ENCODE measurements at regions not wholly inside any gene's neighbourhood (a gene's known extent, or its start where the extent isn't known, plus 50 kb on each side); places are given as distances from the start of the nearest gene placed in this dataset.

DNA sequence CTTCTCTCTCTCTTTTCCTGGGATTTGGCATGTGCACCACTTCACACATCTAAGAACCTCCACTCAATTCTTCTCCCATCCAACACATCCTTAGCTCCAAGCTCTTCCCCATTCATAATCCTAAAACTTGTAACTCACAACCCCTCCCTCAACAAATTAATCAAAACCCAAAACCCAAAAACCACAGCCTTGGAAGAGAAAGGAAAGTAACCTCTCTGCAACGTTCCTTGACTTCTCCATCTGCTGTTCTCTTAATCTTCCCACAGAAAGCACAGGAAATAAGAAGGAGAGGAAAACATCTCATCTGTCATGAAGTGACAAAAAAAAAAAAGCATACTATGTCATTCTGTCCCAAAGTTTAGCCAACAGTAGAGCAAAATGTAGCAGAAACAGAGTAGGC lies 66.2 kb downstream of the DRD1 start:
- Histone ChIP-seq H3K27ac (peak overlapping the region; percentile 79 to 87), H3K9me3 (peaks cover 3% of the 10 kb centered on the region; the same call in 1 of the 3 replicates), H3K4me3 (no peak overlapping the region), H3K4me2 (peak overlapping the region; percentile 72), H3K4me1 (peaks cover 30% of the 10 kb centered on the region)
- 18% methylated on average over 1 of the region's 1 CpG for WGBS (ENCODE audit: missing lambda C conversion rate)
- FAIRE-seq = no peak
- no peak for ATAC-seq
- TF ChIP-seq RNF2 (IDR thresholded peaks at IDR 0.05; ENCODE audit: borderline replicate concordance, low read depth) = no peak
- no peak for TF ChIP-seq EHMT2 (IDR thresholded peaks at IDR 0.05; ENCODE audit: low read depth)
- TF ChIP-seq HOXB13 (CRISPR knock-in tag; IDR thresholded peaks at IDR 0.05; ENCODE audit: low read depth) = no peak
- no peak for TF ChIP-seq POLR2AphosphoS2 (conservative IDR thresholded peaks at IDR 0.05; ENCODE audit: low read length)
- TF ChIP-seq ZNF302 (CRISPR knock-in tag; IDR thresholded peaks at IDR 0.05) = no peak
- no peak for TF ChIP-seq ESRRA (IDR thresholded peaks at IDR 0.05; ENCODE audit: borderline replicate concordance, low read length)
- TF ChIP-seq KDM5A (IDR thresholded peaks at IDR 0.05) = no peak
- no peak for TF ChIP-seq CHD4 (IDR thresholded peaks at IDR 0.05; ENCODE audit: borderline replicate concordance)
- TF ChIP-seq, protein P1, sequence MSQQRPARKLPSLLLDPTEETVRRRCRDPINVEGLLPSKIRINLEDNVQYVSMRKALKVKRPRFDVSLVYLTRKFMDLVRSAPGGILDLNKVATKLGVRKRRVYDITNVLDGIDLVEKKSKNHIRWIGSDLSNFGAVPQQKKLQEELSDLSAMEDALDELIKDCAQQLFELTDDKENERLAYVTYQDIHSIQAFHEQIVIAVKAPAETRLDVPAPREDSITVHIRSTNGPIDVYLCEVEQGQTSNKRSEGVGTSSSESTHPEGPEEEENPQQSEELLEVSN (IDR thresholded peaks at IDR 0.05; ENCODE audit: borderline replicate concordance, low read depth) = no peak
- no peak for TF ChIP-seq HOXB5 (CRISPR knock-in tag; IDR thresholded peaks at IDR 0.05)
- TF ChIP-seq EHF (CRISPR knock-in tag; IDR thresholded peaks at IDR 0.05) = no peak
- no peak for TF ChIP-seq CBX2 (IDR thresholded peaks at IDR 0.05; ENCODE audit: borderline replicate concordance, low read depth)
- TF ChIP-seq, protein P2, sequence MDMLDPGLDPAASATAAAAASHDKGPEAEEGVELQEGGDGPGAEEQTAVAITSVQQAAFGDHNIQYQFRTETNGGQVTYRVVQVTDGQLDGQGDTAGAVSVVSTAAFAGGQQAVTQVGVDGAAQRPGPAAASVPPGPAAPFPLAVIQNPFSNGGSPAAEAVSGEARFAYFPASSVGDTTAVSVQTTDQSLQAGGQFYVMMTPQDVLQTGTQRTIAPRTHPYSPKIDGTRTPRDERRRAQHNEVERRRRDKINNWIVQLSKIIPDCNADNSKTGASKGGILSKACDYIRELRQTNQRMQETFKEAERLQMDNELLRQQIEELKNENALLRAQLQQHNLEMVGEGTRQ (IDR thresholded peaks at IDR 0.05) = no peak
- TF ChIP-seq TFCP2L1 (CRISPR knock-in tag; IDR thresholded peaks at IDR 0.05) = no peak
- DNase-seq (ENCODE audit: low read depth in 1 of 2, low spot score in 1 of 2) = no peak
- POLR2A ChIA-PET = interaction anchor here (1.0 to 2.6 kb wide), 6 partner anchors 19 to 175 kb away, joined by 4 to 40 read pairs (median 9); partner anchors contain the start of gene DRD1
- CTCF ChIA-PET = interaction anchor here (0.6 to 3.1 kb wide), 12 partner anchors 27 to 429 kb away, joined by 3 to 14 read pairs (median 4); partner anchors contain the start of gene DRD1

DNA sequence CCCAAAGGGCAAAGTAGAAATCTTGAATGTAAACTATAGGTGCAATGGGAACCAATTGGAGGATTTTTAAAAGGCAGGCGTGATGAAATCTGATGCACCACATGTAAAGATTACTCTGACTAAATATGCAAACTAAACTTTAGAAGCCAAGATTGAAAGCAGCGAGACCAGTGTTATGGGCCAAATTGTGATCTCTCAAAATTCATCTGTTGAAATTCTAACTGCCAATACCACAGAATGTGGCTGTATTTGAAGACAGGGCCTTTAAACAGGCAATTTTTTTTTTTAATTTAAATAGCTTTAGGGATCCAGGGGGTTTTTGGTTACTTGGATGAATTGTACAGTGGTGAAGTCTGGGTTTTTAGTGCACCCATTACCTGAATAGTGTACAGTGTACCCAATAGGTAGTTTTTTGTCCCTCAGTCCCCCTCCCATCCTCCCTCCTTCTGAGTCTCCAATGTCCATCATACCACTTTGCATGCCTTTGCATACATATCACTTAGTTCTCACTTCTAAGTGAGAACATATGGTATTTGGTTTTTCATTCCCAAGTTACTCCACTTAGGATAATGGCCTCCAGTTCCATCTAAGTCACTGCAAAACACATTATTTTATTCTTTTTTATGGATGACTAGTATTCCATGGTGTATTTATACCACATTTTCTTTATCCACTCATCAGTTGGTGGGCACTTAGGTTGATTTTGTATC lies 69.7 kb downstream of the DRD1 start:
- FAIRE-seq = no peak
- no peak overlapping the region for H3K4me3 ChIP-seq
- no peak for DNase-seq (ENCODE audit: low read depth in 1 of 2, low spot score in 1 of 2)
- POLR2A ChIA-PET = no interaction called here
- peak overlapping the region in 1 of 2 experiments; percentile 44; a peak in 1 of 6 replicates for H3K27ac ChIP-seq
- no peak overlapping the region for H3K4me2 ChIP-seq
- peaks cover 18% of the 10 kb centered on the region for H3K4me1 ChIP-seq
- WGBS (ENCODE audit: missing lambda C conversion rate) = 77% methylated on average over 2 of the region's 2 CpGs
- H3K9me3 ChIP-seq = no peaks in the 10 kb centered on the region; the same call in 2 of the 3 replicates
- ATAC-seq = no peak
- CTCF ChIA-PET = interaction anchor here (1.3 kb wide), 1 partner anchor 25 kb away, joined by 3 read pairs; no protein-coding TSS in a partner anchor
- TF ChIP-seq CBX8 (IDR thresholded peaks at IDR 0.05) (no peak), FOSL2 (IDR thresholded peaks at IDR 0.05) (no peak), FOSL2 (CRISPR knock-in tag; IDR thresholded peaks at IDR 0.05) (no peak), TP53 (CRISPR knock-in tag; IDR thresholded peaks at IDR 0.05) (no peak), HOXB13 (CRISPR knock-in tag; IDR thresholded peaks at IDR 0.05; ENCODE audit: low read depth) (no peak), ESRRA (IDR thresholded peaks at IDR 0.05; ENCODE audit: borderline replicate concordance, low read length) (no peak), JUNB (IDR thresholded peaks at IDR 0.05) (no peak), JUN (IDR thresholded peaks at IDR 0.05) (no peak), HEYL (CRISPR knock-in tag; IDR thresholded peaks at IDR 0.05) (no peak), NR3C1 (IDR thresholded peaks at IDR 0.05) (no peak), GATA3 (IDR thresholded peaks at IDR 0.05; ENCODE audit: borderline replicate concordance) (no peak), HDAC2 (IDR thresholded peaks at IDR 0.05) (no peak), PHF8 (IDR thresholded peaks at IDR 0.05; ENCODE audit: borderline replicate concordance, low read depth) (no peak), KDM1A (IDR thresholded peaks at IDR 0.05; ENCODE audit: low read depth) (no peak), RCOR1 (IDR thresholded peaks at IDR 0.05; ENCODE audit: low read depth, low read length) (no peak)
- TF ChIP-seq, protein P3, sequence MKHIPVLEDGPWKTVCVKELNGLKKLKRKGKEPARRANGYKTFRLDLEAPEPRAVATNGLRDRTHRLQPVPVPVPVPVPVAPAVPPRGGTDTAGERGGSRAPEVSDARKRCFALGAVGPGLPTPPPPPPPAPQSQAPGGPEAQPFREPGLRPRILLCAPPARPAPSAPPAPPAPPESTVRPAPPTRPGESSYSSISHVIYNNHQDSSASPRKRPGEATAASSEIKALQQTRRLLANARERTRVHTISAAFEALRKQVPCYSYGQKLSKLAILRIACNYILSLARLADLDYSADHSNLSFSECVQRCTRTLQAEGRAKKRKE (CRISPR knock-in tag; IDR thresholded peaks at IDR 0.05; ENCODE audit: low read depth) = no peak
- TF ChIP-seq, protein P4, sequence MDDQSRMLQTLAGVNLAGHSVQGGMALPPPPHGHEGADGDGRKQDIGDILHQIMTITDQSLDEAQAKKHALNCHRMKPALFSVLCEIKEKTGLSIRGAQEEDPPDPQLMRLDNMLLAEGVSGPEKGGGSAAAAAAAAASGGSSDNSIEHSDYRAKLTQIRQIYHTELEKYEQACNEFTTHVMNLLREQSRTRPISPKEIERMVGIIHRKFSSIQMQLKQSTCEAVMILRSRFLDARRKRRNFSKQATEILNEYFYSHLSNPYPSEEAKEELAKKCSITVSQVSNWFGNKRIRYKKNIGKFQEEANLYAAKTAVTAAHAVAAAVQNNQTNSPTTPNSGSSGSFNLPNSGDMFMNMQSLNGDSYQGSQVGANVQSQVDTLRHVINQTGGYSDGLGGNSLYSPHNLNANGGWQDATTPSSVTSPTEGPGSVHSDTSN (IDR thresholded peaks at IDR 0.05) = no peak
- TF ChIP-seq, protein P5, sequence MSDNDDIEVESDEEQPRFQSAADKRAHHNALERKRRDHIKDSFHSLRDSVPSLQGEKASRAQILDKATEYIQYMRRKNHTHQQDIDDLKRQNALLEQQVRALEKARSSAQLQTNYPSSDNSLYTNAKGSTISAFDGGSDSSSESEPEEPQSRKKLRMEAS (IDR thresholded peaks at IDR 0.05) = no peak

Measured in A549 (cell line).